Activated CD4-positive, alpha-beta T cell treated with anti-CD3 and anti-CD28 coated beads, Interleukin-2, amount 50 U/mL, for 4 hours (primary cell): ENCODE measurements at regions not wholly inside any gene's neighbourhood (a gene's known extent, or its start where the extent isn't known, plus 50 kb on each side); places are given as distances from the start of the nearest gene placed in this dataset.
A peak's percentile ranks its signal among the peaks of the same experiment; 100 is the strongest.

Experiments
- DNase-seq, 2 experiments: peaks; one replicate each; pipeline ENCODE4 v3.0.0-alpha.2; 2020

DNA sequence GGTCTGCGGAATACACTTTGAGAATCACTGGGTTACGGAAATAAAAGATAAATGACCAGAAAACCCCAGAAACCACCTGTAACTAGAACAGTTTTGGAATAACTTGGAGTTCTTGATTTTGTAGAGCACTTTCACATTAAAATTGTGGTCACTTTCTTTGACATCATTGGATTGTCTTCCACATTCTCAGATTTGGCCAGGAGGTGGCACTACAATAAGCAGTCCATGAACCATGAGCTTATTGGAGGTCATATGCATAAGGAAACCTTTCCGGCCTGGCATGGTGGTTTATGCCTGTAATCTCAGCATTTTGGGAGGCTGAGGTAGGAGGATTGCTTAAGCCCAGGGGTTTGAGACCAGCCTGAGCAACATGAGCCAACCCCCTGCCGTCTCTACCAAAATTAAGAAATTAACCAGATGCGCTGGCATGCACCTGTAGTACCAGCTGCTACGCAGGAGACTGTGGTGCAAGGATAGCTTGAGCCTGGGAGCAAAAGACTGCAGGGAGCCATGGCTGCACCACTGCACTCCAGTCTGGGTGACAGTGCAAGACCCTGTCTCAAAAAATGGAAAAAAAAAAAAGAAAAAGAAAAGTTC lies 107.7 kb upstream of the CAND1 start:
- DNase-seq = peak; percentile 17 to 24

DNA sequence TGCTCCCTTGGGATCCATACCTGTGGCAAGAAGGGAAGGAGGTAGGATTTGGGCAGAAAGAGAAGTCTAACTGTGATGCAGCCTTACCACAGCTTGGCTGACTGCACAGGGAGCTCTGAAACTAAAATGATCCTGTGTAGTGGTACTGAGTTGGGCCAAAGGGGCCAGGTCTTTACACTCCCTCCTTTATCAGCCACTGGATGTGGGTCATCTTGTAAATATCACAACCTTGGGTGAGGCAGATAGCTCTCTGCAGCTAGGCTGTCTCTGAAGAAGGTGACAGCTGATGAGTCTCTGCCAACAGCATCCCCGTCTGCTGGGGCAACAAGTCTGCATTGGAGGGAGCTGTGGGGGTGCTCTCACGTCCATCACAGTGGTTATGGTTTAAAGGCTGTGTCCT lies 95.9 kb upstream of the CAND1 start:
- DNase-seq = no peak

DNA sequence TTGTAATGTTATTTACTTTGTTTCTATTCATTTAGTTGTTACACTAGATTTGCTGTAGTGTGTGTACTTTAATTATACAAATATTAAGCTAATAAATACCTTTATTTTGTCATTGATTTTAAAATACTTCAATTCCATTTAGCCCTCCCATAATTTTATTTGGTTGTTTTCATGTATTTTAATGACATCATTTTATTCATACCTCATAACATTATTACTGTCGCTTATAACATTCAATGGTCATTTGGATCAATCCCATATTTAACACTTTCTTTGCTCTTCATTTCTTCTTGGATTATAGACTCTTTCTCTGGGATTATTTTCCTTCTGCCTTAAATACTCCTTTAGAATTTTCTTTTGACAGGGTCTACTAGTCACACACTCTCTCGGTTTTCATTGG lies 86.6 kb upstream of the CAND1 start:
- no peak for DNase-seq

DNA sequence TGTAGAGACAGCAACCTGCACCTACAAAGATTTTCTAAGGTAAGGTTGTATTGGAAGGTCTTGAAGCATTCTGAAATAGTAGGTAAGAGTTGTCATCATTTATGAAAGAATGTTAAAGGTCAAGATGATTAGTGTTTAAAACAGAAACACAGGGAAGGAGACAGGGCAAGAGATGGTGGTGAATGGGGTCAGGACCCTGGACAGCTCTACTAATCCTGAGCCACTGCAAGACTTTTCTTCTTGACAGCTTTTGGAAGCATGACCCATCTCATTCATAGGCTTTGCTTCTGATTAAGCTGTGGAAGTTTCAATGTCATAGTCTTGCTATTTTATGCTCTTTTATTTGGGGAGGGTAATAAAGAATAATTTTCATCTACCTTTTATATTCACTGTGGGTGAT lies 75.5 kb upstream of the CAND1 start:
- DNase-seq = no peak

DNA sequence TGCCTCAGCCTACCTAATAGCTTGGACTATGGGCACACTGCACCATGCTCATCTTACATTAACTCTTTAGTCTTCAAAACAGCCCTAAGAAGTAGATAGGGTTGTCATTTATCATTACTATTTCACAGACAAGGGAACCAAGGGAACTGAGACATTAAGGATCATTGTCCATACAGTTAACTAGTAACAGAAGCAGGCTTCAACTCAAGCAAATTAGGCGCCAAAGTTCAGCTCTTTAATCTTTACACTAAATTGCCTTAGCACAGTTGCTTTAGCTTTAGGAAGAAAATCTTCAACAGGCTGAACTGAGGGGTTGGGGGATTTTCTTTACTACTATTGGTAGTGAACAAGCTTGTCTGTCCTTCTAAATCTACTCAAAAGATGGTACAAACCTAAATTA lies 68.8 kb upstream of the CAND1 start:
- no peak for DNase-seq

DNA sequence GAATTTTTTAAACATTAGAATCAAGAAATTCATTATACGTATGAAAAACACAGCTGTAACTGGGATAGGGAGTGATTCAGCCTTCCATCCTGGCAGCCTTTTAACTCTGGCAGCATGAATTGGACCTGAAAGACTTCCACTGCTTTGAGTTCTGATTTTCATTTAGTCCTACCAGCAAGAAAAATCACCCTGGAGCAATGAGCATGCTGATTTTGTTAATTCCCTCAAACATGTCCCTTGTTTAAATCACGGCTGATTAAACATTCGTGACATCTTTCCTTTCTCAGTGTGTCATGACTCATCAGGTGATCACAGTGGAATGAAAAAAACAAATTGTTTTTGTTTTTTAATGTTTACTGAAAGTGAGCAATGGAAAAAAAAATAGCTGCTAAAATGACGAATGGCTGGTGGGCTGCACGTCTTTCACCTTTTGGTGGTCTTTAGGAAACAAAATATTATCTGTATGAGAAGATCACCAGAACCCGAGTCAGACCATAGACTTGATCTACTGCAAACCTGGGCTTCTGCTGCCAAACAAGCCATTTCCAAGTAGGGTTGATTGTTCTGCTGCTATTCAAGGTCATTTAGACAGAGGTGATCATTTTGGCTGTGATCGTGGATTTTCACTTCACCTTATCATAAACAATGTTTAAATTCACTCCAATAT lies 67.0 kb upstream of the CAND1 start:
- DNase-seq = no peak

DNA sequence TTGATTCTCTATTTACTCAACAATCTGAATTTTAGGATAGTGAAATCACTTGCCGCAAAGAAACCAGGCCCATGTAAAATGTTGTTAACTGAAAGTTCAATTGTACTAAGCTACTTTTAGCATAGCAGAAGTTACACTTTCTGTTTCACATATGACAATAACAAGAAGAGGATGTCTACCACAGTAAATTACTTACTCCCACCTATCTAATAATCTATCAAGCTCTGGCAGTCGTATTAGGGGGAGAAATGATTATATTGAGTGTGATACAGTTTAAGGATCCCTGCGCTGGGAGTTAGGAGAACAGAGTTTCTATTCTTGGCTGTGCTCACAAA lies 66.5 kb upstream of the CAND1 start:
- DNase-seq = no peak

DNA sequence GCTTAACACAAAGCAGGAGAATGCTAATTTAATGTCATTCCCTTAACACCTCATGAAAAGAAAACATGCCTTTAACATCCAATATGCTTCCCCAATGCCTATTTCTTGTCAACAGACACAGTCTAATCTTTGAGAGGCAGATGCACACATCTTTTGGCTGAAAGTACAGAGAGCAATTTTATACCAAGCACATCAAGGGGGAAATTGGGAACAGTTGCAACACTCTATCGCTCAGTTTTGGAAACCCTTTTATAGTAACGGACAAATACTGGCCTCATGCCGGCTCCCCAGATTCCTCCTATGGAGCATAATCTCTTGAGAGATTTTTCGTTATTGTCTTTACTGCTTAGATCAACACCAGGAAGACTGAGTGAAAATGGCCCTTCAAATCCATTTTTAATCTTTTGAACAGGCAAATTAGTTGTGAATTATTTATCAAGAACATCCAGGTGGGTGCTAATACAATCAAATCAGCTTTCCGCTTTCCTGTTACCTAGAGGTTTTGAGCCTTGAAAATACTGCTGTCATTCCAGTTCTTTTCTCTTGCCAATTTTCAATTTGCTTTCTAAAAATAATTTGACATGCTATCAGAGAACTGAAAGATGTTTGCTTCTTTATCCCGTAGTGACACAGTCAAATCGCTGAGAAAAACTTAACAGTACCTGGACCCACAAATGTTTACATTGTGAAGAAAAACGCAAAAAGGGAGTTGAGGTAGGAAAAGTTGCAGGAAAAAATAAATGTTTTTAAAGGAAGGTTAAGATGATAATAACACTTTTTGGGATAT lies 60.7 kb upstream of the CAND1 start:
- no peak for DNase-seq

DNA sequence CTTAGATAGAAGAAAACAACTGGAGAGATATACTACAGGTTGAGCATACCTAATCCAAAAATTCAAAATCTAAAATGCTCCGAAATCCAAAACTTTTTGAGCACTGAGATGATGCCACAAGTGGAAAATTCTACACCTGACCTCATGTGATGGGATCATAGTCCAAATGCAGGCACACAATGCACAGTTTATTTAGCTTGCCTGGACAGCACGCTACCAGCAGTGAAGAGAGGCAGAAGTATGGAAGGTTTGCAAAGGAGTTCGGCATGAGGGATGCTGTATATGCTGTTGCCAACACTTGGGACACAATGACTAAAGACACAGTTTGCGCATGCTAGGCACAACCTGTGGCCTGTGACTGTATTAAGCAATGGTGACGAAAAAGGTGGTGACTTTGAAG lies 58.1 kb upstream of the CAND1 start:
- no peak for DNase-seq

DNA sequence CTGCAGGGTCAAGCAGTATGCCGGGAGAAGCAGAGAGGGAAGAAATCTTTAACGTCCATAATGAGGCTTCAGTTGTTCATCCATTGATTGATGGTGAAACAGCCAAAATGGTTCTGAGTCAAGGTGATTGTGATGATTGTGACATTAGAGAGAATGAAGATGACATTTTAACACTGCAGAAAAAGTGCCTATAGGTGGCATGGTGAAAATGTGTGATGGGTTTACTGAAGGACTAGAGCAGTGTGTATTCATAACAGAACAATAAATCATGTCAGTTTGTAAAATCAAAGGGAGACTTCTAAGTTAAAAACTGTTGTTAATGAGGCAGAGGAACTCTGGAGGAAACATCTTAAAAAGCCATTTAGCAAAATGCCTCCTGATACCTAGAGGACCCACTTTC lies 57.7 kb upstream of the CAND1 start:
- DNase-seq = no peak

DNA sequence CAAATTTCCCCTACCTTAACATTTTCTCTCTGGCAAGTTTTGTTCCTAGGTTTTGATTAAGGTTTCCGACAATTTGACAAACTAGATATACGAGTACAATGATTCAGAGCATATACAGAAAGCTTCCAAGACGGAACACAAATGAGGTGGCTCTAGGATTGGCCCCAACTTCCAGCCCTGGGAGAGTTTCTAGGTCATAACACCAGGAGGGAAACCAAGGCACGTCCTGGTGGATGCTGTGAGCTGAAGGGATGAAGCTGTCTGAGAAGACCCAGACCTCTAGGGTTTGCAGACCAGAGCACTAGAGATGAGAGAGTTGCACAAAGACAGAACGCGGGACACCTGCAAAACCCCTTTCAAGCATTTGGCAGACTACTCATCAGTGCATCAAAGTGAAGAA lies 51.5 kb upstream of the CAND1 start:
- no peak for DNase-seq
